Thoracic aorta (tissue), 2 donors: ENCODE measurements at regions not wholly inside any gene's neighbourhood (a gene's known extent, or its start where the extent isn't known, plus 50 kb on each side); places are given as distances from the start of the nearest gene placed in this dataset.

Experiments used
- ATAC-seq: fragments of 150-250 bp; one replicate; pipeline ENCODE4 v1.8.0; 2017; ENCODE audit warnings: low read depth; ENCODE audit not compliant: insufficient number of reproducible peaks, low FRiP score
- DNase-seq: peaks from one replicate; pipeline ENCODE4 v3.0.0-alpha.2; 2020; ENCODE audit warnings: low spot score
- H3K27ac ChIP-seq, 2 donors: fragments of 200-600 bp; sonication (generic); 1 replicate in 1 of 2; 2 replicates in 1 of 2; pipeline ENCODE4 v1.5.1; 2016; ENCODE audit warnings: mild to moderate bottlenecking in 2 of 2, moderate library complexity in 2 of 2
- H3K27me3 ChIP-seq: fragments of 200-600 bp; sonication (generic); replicated peaks from 2 replicates; pipeline ENCODE4 v1.6.0; 2016; ENCODE audit warnings: mild to moderate bottlenecking; ENCODE audit not compliant: insufficient read depth
- H3K36me3 ChIP-seq: fragments of 200-600 bp; sonication (generic); one replicate; pipeline ENCODE4 v1.5.1; 2016
- H3K4me1 ChIP-seq, 2 donors: fragments of 200-600 bp; sonication (generic); 1 replicate in 1 of 2; 2 replicates in 1 of 2; pipeline versions ENCODE4 v1.5.1 to v1.6.0; 2016; ENCODE audit warnings: low read depth in 2 of 2, mild to moderate bottlenecking in 1 of 2; ENCODE audit not compliant: control insufficient read depth in 1 of 2
- H3K4me3 ChIP-seq: fragments of 200-600 bp; sonication (generic); 2 replicates; pipeline ENCODE4 v1.5.1; 2016; ENCODE audit warnings: mild to moderate bottlenecking
- H3K9me3 ChIP-seq: fragments of 200-600 bp; sonication (generic); 2 replicates; pipeline ENCODE4 v1.5.1; 2016
- CTCF ChIP-seq: fragments of 200-600 bp; sonication (generic); IDR thresholded peaks from one replicate; pipeline ENCODE4 v1.5.1; 2019; ENCODE audit warnings: antibody characterized with exemption

- Histone ChIP-seq H3K4me3 (no peak overlapping the region), H3K4me1 (no peaks in the 10 kb centered on the region), H3K36me3 (no peaks in the 10 kb centered on the region), H3K27me3 (no peaks in the 10 kb centered on the region), H3K9me3 (no peaks in the 10 kb centered on the region), H3K27ac (no peak overlapping the region)
- TF ChIP-seq CTCF = no peak
- ATAC-seq = no peak
- DNase-seq = no peak
These were observed 100.7 kb upstream of the LMCD1 start for GRCh38 chr3:8400911-8401310.

GRCh38 chr3:8403996-8404395 is 97.6 kb upstream of the LMCD1 start:
- no peak overlapping the region for H3K27ac ChIP-seq
- ATAC-seq (no peak), DNase-seq (no peak)
- no peaks in the 10 kb centered on the region for H3K36me3 ChIP-seq
- H3K9me3 ChIP-seq = peaks cover 8% of the 10 kb centered on the region
- H3K4me1 ChIP-seq = no peaks in the 10 kb centered on the region
- H3K27me3 ChIP-seq = no peaks in the 10 kb centered on the region
- TF ChIP-seq CTCF = no peak
- H3K4me3 ChIP-seq = no peak overlapping the region

DNA sequence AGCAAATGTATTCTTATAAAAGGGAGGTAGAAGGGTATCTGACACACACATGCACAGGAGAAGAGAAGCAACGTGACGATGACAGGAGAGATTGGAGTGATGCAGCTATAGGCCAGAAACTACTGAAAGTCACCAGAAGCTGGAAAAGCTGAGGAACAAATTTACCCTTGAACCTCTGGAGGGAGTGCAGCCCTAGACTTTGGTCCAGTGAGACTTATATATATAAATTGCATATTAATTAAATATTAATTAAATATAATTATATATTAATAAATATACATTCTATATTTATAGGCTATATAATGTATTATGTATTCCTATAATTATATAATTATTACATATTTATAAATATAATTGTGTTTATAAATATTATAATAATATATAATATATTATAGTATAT is 96.5 kb upstream of the LMCD1 start:
- Histone ChIP-seq H3K4me3 (no peak overlapping the region), H3K27ac (no peak overlapping the region), H3K27me3 (no peaks in the 10 kb centered on the region), H3K9me3 (peaks cover 8% of the 10 kb centered on the region), H3K36me3 (no peaks in the 10 kb centered on the region), H3K4me1 (no peaks in the 10 kb centered on the region)
- no peak for TF ChIP-seq CTCF
- no peak for DNase-seq
- ATAC-seq = no peak

GRCh38 chr3:8406479-8406878 is 95.1 kb upstream of the LMCD1 start:
- Histone ChIP-seq H3K36me3 (no peaks in the 10 kb centered on the region), H3K4me1 (no peaks in the 10 kb centered on the region), H3K27me3 (no peaks in the 10 kb centered on the region), H3K27ac (no peak overlapping the region), H3K9me3 (peaks cover 8% of the 10 kb centered on the region), H3K4me3 (no peak overlapping the region)
- ATAC-seq (no peak), DNase-seq (no peak)
- TF ChIP-seq CTCF = no peak

DNA sequence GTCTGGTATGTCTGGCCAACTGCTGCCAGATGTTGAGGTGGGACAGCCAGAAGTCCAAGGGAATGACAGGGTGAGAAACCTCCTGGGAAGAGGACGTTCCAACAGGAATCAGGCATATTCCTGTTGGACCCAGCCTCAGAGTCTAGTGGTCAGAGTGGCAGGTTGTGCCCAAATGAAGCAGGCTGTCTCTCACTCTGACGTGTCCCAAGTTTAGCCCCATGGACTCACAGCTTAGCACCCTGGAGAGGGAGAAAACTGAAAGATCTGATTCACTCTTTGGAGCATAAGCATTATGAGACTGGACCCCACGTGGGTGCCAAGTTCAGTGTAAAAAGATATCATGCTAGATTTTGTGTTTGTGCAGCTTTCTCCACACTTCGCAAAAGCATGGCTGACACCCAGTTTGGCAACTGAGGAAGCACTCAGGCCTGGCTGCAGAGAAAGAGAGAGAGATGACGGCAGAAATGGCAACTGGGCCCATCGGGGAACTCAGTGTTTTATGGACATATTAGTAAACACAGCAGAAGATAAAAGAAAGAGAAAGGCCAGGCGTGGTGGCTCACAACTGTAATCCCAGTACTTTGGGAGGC is 88.2 kb upstream of the LMCD1 start:
- no peak for TF ChIP-seq CTCF
- no peaks in the 10 kb centered on the region for H3K36me3 ChIP-seq
- H3K4me3 ChIP-seq = no peak overlapping the region
- no peak overlapping the region for H3K27ac ChIP-seq
- no peak for DNase-seq
- no peaks in the 10 kb centered on the region for H3K4me1 ChIP-seq
- no peaks in the 10 kb centered on the region for H3K9me3 ChIP-seq
- ATAC-seq = no peak
- no peaks in the 10 kb centered on the region for H3K27me3 ChIP-seq
